ENCODE measurements at regions not wholly inside any gene's neighbourhood (a gene's known extent, or its start where the extent isn't known, plus 50 kb on each side); places are given as distances from the start of the nearest gene placed in this dataset.

- intact Hi-C loops (cut with micrococcal nuclease): no loop called here
- Histone ChIP-seq H3K4me3 (ENCODE audit: low read length in 2 of 2) (no peak overlapping the region), H3K27ac (ENCODE audit: low read depth, low read length) (no peak overlapping the region), H3K9me3 (ENCODE audit: control insufficient read depth in 1 of 2, low read length in 2 of 2) (no peaks in the 10 kb centered on the region), H3K27me3 (ENCODE audit: insufficient read depth, low read length) (no peaks in the 10 kb centered on the region), H3K36me3 (ENCODE audit: insufficient read depth, low read length) (no peaks in the 10 kb centered on the region), H3K4me1 (ENCODE audit: insufficient read depth, low read length) (no peaks in the 10 kb centered on the region)
- Mint-ChIP-seq H3K4me3 (no peak overlapping the region), H3K9me3 (peaks cover 0 to 5% (median 0%) of the 10 kb centered on the region in 8 donors), H3K4me1 (no peaks in the 10 kb centered on the region), H3K36me3 (no peaks in the 10 kb centered on the region), H3K27ac (no peak overlapping the region), H3K27me3 (no peaks in the 10 kb centered on the region)
- DNase-seq: no peak
- ChIA-PET CTCF (ENCODE audit: partially characterized antibody) (no interaction called here), POLR2A (ENCODE audit: partially characterized antibody) (no interaction called here)
Measured at GRCh38 chr2:41151746-41152145, 699.9 kb upstream of the SLC8A1 start.

DNA sequence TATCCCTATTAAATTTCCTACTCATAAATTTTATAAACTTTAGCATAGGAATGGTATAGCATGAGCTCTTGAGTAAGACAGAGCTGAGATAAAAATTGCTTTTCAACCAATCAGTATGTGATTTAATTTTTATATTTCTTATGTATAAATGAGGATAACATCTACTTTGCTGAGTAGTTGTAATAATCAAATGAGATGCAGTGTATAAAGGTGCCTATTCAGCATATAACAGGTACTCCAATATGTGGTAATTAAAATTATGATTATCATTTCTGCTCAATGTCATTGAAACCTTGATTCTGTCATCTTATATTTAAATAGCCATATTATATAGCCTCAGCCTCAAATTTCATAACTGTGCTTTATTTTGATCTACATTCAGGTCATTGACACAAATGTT, 700.4 kb upstream of the SLC8A1 start:
- Mint-ChIP-seq H3K27ac (no peak overlapping the region), H3K9me3 (peaks cover 0 to 8% (median under 1%) of the 10 kb centered on the region in 8 donors), H3K36me3 (no peaks in the 10 kb centered on the region), H3K27me3 (no peaks in the 10 kb centered on the region), H3K4me1 (no peaks in the 10 kb centered on the region), H3K4me3 (no peak overlapping the region)
- POLR2A ChIA-PET (ENCODE audit: partially characterized antibody): no interaction called here
- CTCF ChIA-PET (ENCODE audit: partially characterized antibody): no interaction called here
- DNase-seq: no peak
- Histone ChIP-seq H3K27me3 (ENCODE audit: insufficient read depth, low read length) (no peaks in the 10 kb centered on the region), H3K4me3 (ENCODE audit: low read length in 2 of 2) (no peak overlapping the region), H3K4me1 (ENCODE audit: insufficient read depth, low read length) (no peaks in the 10 kb centered on the region), H3K27ac (ENCODE audit: low read depth, low read length) (no peak overlapping the region), H3K36me3 (ENCODE audit: insufficient read depth, low read length) (no peaks in the 10 kb centered on the region), H3K9me3 (ENCODE audit: control insufficient read depth in 1 of 2, low read length in 2 of 2) (no peaks in the 10 kb centered on the region)
- intact Hi-C loops (cut with micrococcal nuclease): no loop called here

DNA sequence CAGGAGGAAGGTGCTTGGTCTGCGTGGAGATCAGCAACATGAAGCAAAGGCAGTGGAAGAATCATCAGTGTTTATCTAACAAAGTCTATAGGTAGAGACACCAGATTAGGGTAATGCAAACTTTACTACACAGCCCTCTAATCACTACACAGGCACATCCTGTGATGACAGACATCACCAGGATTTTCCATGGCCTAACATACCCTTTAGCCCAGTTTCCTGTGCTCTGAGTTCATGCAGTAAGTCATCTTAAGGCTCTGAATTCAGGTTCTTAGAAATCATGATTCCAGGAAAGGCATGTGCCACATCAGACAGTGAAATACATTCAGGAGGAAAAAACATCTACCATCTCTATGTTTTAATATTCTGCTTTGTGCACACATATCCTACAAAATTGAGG, 708.5 kb upstream of the SLC8A1 start:
- Mint-ChIP-seq H3K36me3 (no peaks in the 10 kb centered on the region), H3K27me3 (no peaks in the 10 kb centered on the region), H3K4me3 (no peak overlapping the region), H3K9me3 (peaks cover 0 to 9% (median 4%) of the 10 kb centered on the region in 8 donors), H3K27ac (no peak overlapping the region), H3K4me1 (no peaks in the 10 kb centered on the region)
- no peak for DNase-seq
- H3K27ac ChIP-seq (ENCODE audit: low read depth, low read length): no peak overlapping the region
- POLR2A ChIA-PET (ENCODE audit: partially characterized antibody): no interaction called here
- H3K9me3 ChIP-seq (ENCODE audit: control insufficient read depth in 1 of 2, low read length in 2 of 2): no peaks in the 10 kb centered on the region
- intact Hi-C loops (cut with micrococcal nuclease): no loop called here
- no peaks in the 10 kb centered on the region for H3K27me3 ChIP-seq (ENCODE audit: insufficient read depth, low read length)
- H3K4me1 ChIP-seq (ENCODE audit: insufficient read depth, low read length): no peaks in the 10 kb centered on the region
- H3K4me3 ChIP-seq (ENCODE audit: low read length in 2 of 2): no peak overlapping the region
- CTCF ChIA-PET (ENCODE audit: partially characterized antibody): no interaction called here
- no peaks in the 10 kb centered on the region for H3K36me3 ChIP-seq (ENCODE audit: insufficient read depth, low read length)

GRCh38 chr2:41167014-41167413, 715.1 kb upstream of the SLC8A1 start:
- no peaks in the 10 kb centered on the region for H3K36me3 ChIP-seq (ENCODE audit: insufficient read depth, low read length)
- Mint-ChIP-seq H3K4me3 (no peak overlapping the region), H3K36me3 (no peaks in the 10 kb centered on the region), H3K27me3 (no peaks in the 10 kb centered on the region), H3K27ac (no peak overlapping the region), H3K4me1 (no peaks in the 10 kb centered on the region), H3K9me3 (peaks cover 0 to 8% (median 0%) of the 10 kb centered on the region in 8 donors)
- CTCF ChIA-PET (ENCODE audit: partially characterized antibody): no interaction called here
- POLR2A ChIA-PET (ENCODE audit: partially characterized antibody): no interaction called here
- no peak overlapping the region for H3K27ac ChIP-seq (ENCODE audit: low read depth, low read length)
- H3K9me3 ChIP-seq (ENCODE audit: control insufficient read depth in 1 of 2, low read length in 2 of 2): no peaks in the 10 kb centered on the region
- intact Hi-C loops (cut with micrococcal nuclease): no loop called here
- no peak overlapping the region for H3K4me3 ChIP-seq (ENCODE audit: low read length in 2 of 2)
- H3K4me1 ChIP-seq (ENCODE audit: insufficient read depth, low read length): no peaks in the 10 kb centered on the region
- DNase-seq: no peak
- H3K27me3 ChIP-seq (ENCODE audit: insufficient read depth, low read length): no peaks in the 10 kb centered on the region

DNA sequence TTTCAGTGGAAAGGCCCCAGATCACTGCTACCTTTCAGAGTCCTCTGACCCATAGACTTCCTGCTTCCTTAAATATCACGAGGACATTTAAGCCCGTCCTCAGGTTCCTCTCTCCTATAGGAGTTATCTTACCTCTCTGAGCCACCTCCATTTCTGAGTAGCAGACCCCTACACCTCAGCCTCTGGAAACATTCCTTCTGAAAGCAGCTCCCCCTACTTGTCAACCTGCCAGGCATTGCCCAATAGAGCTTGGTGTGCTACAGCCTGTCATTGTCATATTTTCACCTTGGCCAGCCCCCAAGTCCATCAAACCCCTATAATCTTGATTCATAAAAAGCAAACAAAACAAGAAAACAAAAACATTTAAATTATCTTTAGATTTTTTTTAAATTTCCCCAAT, 717.9 kb upstream of the SLC8A1 start:
- Histone ChIP-seq H3K36me3 (ENCODE audit: insufficient read depth, low read length) (no peaks in the 10 kb centered on the region), H3K4me3 (ENCODE audit: low read length in 2 of 2) (no peak overlapping the region), H3K4me1 (ENCODE audit: insufficient read depth, low read length) (no peaks in the 10 kb centered on the region), H3K9me3 (ENCODE audit: control insufficient read depth in 1 of 2, low read length in 2 of 2) (no peaks in the 10 kb centered on the region), H3K27me3 (ENCODE audit: insufficient read depth, low read length) (no peaks in the 10 kb centered on the region), H3K27ac (ENCODE audit: low read depth, low read length) (no peak overlapping the region)
- Mint-ChIP-seq H3K27ac (no peak overlapping the region), H3K4me3 (no peak overlapping the region), H3K36me3 (no peaks in the 10 kb centered on the region), H3K9me3 (peaks cover 0 to 2% (median 0%) of the 10 kb centered on the region in 8 donors), H3K27me3 (no peaks in the 10 kb centered on the region), H3K4me1 (no peaks in the 10 kb centered on the region)
- intact Hi-C loops (cut with micrococcal nuclease): no loop called here
- CTCF ChIA-PET (ENCODE audit: partially characterized antibody): no interaction called here
- POLR2A ChIA-PET (ENCODE audit: partially characterized antibody): no interaction called here
- no peak for DNase-seq

DNA sequence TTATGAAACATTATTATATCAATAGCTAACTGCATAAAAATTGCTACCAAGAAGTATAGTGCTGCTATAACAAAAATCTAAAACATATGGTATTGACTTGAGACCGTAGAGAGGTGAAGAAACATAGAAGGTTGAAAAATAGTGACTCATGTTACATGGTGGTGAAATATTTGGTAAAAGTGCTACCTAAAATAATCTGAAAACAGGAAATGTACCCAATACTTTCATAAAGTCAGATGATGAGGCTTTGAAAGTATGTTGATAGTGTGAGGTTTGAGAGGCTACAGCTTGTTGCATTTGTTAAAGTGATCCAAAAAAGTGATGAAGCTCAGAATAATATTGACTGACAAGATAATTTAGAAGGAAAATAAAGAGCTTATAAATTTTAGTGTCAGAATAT, 718.7 kb upstream of the SLC8A1 start:
- ChIA-PET CTCF (ENCODE audit: partially characterized antibody) (no interaction called here), POLR2A (ENCODE audit: partially characterized antibody) (no interaction called here)
- Mint-ChIP-seq H3K27ac (no peak overlapping the region), H3K4me1 (no peaks in the 10 kb centered on the region), H3K9me3 (peaks cover 0 to 2% (median 0%) of the 10 kb centered on the region in 8 donors), H3K27me3 (no peaks in the 10 kb centered on the region), H3K4me3 (no peak overlapping the region), H3K36me3 (no peaks in the 10 kb centered on the region)
- H3K27ac ChIP-seq (ENCODE audit: low read depth, low read length): no peak overlapping the region
- H3K4me3 ChIP-seq (ENCODE audit: low read length in 2 of 2): no peak overlapping the region
- intact Hi-C loops (cut with micrococcal nuclease): no loop called here
- no peaks in the 10 kb centered on the region for H3K9me3 ChIP-seq (ENCODE audit: control insufficient read depth in 1 of 2, low read length in 2 of 2)
- no peaks in the 10 kb centered on the region for H3K27me3 ChIP-seq (ENCODE audit: insufficient read depth, low read length)
- DNase-seq: no peak
- H3K4me1 ChIP-seq (ENCODE audit: insufficient read depth, low read length): no peaks in the 10 kb centered on the region
- H3K36me3 ChIP-seq (ENCODE audit: insufficient read depth, low read length): no peaks in the 10 kb centered on the region

DNA sequence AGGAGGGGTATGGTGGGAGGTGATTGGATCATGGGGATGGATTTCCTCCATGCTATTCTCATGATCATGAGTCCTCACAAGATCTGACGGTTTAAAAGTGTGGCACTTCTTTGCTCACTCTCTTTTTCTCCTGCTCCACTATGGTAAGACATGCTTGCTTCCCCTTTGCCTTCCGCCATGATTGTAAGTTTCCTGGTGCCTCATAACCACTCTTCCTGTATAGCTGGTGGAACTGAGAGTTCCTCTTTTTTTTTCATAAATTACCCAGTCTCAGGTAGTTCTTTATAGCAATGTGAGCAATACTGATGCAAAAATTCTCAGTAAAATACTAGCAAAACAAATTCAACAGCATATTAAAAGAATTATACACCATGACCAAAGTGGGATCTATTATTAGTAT, 728.5 kb upstream of the SLC8A1 start:
- Histone ChIP-seq H3K4me3 (ENCODE audit: low read length in 2 of 2) (no peak overlapping the region), H3K9me3 (ENCODE audit: control insufficient read depth in 1 of 2, low read length in 2 of 2) (no peaks in the 10 kb centered on the region), H3K27me3 (ENCODE audit: insufficient read depth, low read length) (no peaks in the 10 kb centered on the region), H3K4me1 (ENCODE audit: insufficient read depth, low read length) (no peaks in the 10 kb centered on the region), H3K36me3 (ENCODE audit: insufficient read depth, low read length) (no peaks in the 10 kb centered on the region), H3K27ac (ENCODE audit: low read depth, low read length) (no peak overlapping the region)
- Mint-ChIP-seq H3K36me3 (no peaks in the 10 kb centered on the region), H3K27me3 (no peaks in the 10 kb centered on the region), H3K27ac (no peak overlapping the region), H3K4me3 (no peak overlapping the region), H3K4me1 (no peaks in the 10 kb centered on the region), H3K9me3 (peaks cover 0 to 8% (median under 1%) of the 10 kb centered on the region in 8 donors)
- intact Hi-C loops (cut with micrococcal nuclease): no loop called here
- ChIA-PET CTCF (ENCODE audit: partially characterized antibody) (no interaction called here), POLR2A (ENCODE audit: partially characterized antibody) (no interaction called here)
- DNase-seq: no peak

GRCh38 chr2:41182961-41183360, 731.1 kb upstream of the SLC8A1 start:
- Mint-ChIP-seq H3K4me3 (no peak overlapping the region), H3K9me3 (peaks cover 0 to 4% (median 3%) of the 10 kb centered on the region in 8 donors), H3K27ac (no peak overlapping the region), H3K36me3 (no peaks in the 10 kb centered on the region), H3K4me1 (no peaks in the 10 kb centered on the region), H3K27me3 (no peaks in the 10 kb centered on the region)
- H3K4me3 ChIP-seq (ENCODE audit: low read length in 2 of 2): no peak overlapping the region
- no peak overlapping the region for H3K27ac ChIP-seq (ENCODE audit: low read depth, low read length)
- H3K36me3 ChIP-seq (ENCODE audit: insufficient read depth, low read length): no peaks in the 10 kb centered on the region
- no peaks in the 10 kb centered on the region for H3K4me1 ChIP-seq (ENCODE audit: insufficient read depth, low read length)
- ChIA-PET POLR2A (ENCODE audit: partially characterized antibody) (no interaction called here), CTCF (ENCODE audit: partially characterized antibody) (no interaction called here)
- no peaks in the 10 kb centered on the region for H3K9me3 ChIP-seq (ENCODE audit: control insufficient read depth in 1 of 2, low read length in 2 of 2)
- H3K27me3 ChIP-seq (ENCODE audit: insufficient read depth, low read length): no peaks in the 10 kb centered on the region
- intact Hi-C loops (cut with micrococcal nuclease): no loop called here
- no peak for DNase-seq

Measured in CD4-positive, alpha-beta memory T cell (primary cell).